Forelimb muscle (tissue), 1 donor: ENCODE measurements at regions not wholly inside any gene's neighbourhood (a gene's known extent, or its start where the extent isn't known, plus 50 kb on each side); places are given as distances from the start of the nearest gene placed in this dataset.

Experiments
- DNase-seq: peaks from one replicate; pipeline ENCODE4 v3.0.0-alpha.2; 2013; ENCODE audit warnings: low read depth

- DNase-seq: no peak
Measured at GRCh38 chr9:88692827-88693226, 157.8 kb downstream of the NXNL2 start.

GRCh38 chr9:88694625-88695024, 159.6 kb downstream of the NXNL2 start:
- DNase-seq: no peak

GRCh38 chr9:88696501-88696900, 161.5 kb downstream of the NXNL2 start:
- DNase-seq: no peak

GRCh38 chr9:88697764-88698432, 162.9 kb downstream of the NXNL2 start:
- DNase-seq: no peak

GRCh38 chr9:88702985-88703384, 168.0 kb downstream of the NXNL2 start:
- no peak for DNase-seq

GRCh38 chr9:88706193-88707113, 171.5 kb downstream of the NXNL2 start:
- DNase-seq: no peak

- no peak for DNase-seq
Measured at GRCh38 chr9:88710449-88710848, 175.5 kb downstream of the NXNL2 start.

- no peak for DNase-seq
Measured at GRCh38 chr9:88711719-88712118, 176.7 kb downstream of the NXNL2 start.

- DNase-seq: no peak
Measured at GRCh38 chr9:88712484-88712883, 177.5 kb downstream of the NXNL2 start.

GRCh38 chr9:88713010-88713409, 178.0 kb downstream of the NXNL2 start:
- no peak for DNase-seq

- no peak for DNase-seq
Measured at GRCh38 chr9:88716596-88717290, 181.8 kb downstream of the NXNL2 start.

- no peak for DNase-seq
Measured at GRCh38 chr9:88721025-88721424, 186.0 kb downstream of the NXNL2 start.

GRCh38 chr9:88721495-88722279, 186.7 kb downstream of the NXNL2 start:
- DNase-seq: no peak

- no peak for DNase-seq
Measured at GRCh38 chr9:88722753-88723152, 187.8 kb downstream of the NXNL2 start.

GRCh38 chr9:88723751-88724150, 188.8 kb downstream of the NXNL2 start:
- no peak for DNase-seq

- no peak for DNase-seq
Measured at GRCh38 chr9:88724331-88724730, 189.4 kb downstream of the NXNL2 start.

GRCh38 chr9:88725300-88726019, 190.5 kb downstream of the NXNL2 start:
- no peak for DNase-seq

- DNase-seq: no peak
Measured at GRCh38 chr9:88726803-88727202, 191.8 kb downstream of the NXNL2 start.

GRCh38 chr9:88730780-88731179, 195.8 kb downstream of the NXNL2 start:
- no peak for DNase-seq

GRCh38 chr9:88732128-88732527, 197.2 kb downstream of the NXNL2 start:
- no peak for DNase-seq
